AG08395 (cell line): ENCODE measurements at regions not wholly inside any gene's neighbourhood (a gene's known extent, or its start where the extent isn't known, plus 50 kb on each side); places are given as distances from the start of the nearest gene placed in this dataset.

Experiments
- DNase-seq: peaks from one replicate; pipeline ENCODE4 v3.0.0; 2012; ENCODE audit warnings: mixed read lengths, low spot score

- no peak for DNase-seq
Observed at GRCh38 chr5:57700072-57700471, 217.5 kb upstream of the ACTBL2 start.

- DNase-seq: no peak
Observed at GRCh38 chr5:57698802-57699201, 216.2 kb upstream of the ACTBL2 start.

GRCh38 chr5:57698086-57698485 lies 215.5 kb upstream of the ACTBL2 start:
- DNase-seq: no peak

GRCh38 chr5:57696825-57697570 lies 214.4 kb upstream of the ACTBL2 start:
- no peak for DNase-seq

- no peak for DNase-seq
Observed at GRCh38 chr5:57696389-57696769, 213.8 kb upstream of the ACTBL2 start.

- no peak for DNase-seq
Observed at GRCh38 chr5:57695706-57696388, 213.2 kb upstream of the ACTBL2 start.

- no peak for DNase-seq
Observed at GRCh38 chr5:57695179-57695578, 212.6 kb upstream of the ACTBL2 start.

- DNase-seq: no peak
Observed at GRCh38 chr5:57693488-57694305, 211.1 kb upstream of the ACTBL2 start.

GRCh38 chr5:57692582-57693487 lies 210.2 kb upstream of the ACTBL2 start:
- peak; percentile 93 for DNase-seq

GRCh38 chr5:57690724-57691123 lies 208.1 kb upstream of the ACTBL2 start:
- no peak for DNase-seq

GRCh38 chr5:57687596-57687995 lies 205.0 kb upstream of the ACTBL2 start:
- DNase-seq: no peak

- no peak for DNase-seq
Observed at GRCh38 chr5:57685516-57686255, 203.1 kb upstream of the ACTBL2 start.

GRCh38 chr5:57684299-57684702 lies 201.7 kb upstream of the ACTBL2 start:
- DNase-seq: no peak

GRCh38 chr5:57683036-57683630 lies 200.5 kb upstream of the ACTBL2 start:
- DNase-seq: no peak

- no peak for DNase-seq
Observed at GRCh38 chr5:57681942-57682341, 199.3 kb upstream of the ACTBL2 start.

GRCh38 chr5:57680686-57681085 lies 198.1 kb upstream of the ACTBL2 start:
- no peak for DNase-seq

- DNase-seq: no peak
Observed at GRCh38 chr5:57677235-57677634, 194.6 kb upstream of the ACTBL2 start.

- DNase-seq: no peak
Observed at GRCh38 chr5:57676222-57677098, 193.8 kb upstream of the ACTBL2 start.

- no peak for DNase-seq
Observed at GRCh38 chr5:57675236-57675635, 192.6 kb upstream of the ACTBL2 start.

- DNase-seq: no peak
Observed at GRCh38 chr5:57671371-57671770, 188.8 kb upstream of the ACTBL2 start.
